A172 (cell line): ENCODE measurements at regions not wholly inside any gene's neighbourhood (a gene's known extent, or its start where the extent isn't known, plus 50 kb on each side); places are given as distances from the start of the nearest gene placed in this dataset.
"Not testable (repeated sequence)": the region's sequence is repeated elsewhere in the genome, so short reads cannot be mapped to it uniquely, and the experiment has no call there.

Source experiments
- DNase-seq: peaks from one replicate; pipeline ENCODE4 v3.0.0-alpha.2; 2015; ENCODE audit warnings: low spot score

DNA sequence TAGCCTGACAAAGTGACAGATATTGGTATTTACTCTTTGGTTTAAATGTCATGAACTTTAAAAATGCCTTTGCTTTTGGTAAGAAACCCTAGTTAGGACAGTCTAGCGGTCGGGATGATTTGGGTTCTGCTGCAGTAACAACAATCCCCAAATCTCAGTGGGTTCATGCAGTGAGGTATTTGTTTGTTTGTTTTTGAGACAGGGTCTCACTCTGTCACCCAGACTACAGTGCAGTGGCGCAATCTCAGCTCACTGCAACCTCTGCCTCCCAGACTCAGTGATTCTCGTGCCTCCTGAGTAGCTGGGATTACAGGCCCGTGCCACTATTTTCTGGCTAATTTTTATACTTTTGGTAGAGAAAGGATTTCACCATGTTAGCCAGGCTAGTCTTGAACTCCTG is 65.2 kb upstream of the EEF2KMT start:
- not testable (repeated sequence) for DNase-seq

DNA sequence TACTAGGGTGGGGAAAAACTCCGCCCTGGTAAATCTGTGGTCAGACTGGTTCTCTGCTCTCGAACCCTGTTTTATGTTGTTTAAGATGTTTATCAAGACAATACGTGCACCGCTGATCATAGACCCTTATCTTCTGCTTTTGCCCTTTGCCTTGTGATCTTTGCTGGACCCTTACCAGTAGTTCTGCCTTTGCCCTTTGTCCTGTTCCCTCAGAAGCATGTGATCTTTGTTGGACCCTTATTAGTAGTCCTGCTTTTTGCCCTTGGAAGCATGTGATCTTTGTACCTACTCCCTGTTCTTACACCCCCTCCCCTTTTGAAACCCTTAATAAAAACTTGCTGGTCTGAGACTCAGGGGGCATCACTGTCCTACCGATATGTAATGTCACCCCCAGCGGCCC is 64.3 kb upstream of the EEF2KMT start:
- DNase-seq, result not testable (repeated sequence)

DNA sequence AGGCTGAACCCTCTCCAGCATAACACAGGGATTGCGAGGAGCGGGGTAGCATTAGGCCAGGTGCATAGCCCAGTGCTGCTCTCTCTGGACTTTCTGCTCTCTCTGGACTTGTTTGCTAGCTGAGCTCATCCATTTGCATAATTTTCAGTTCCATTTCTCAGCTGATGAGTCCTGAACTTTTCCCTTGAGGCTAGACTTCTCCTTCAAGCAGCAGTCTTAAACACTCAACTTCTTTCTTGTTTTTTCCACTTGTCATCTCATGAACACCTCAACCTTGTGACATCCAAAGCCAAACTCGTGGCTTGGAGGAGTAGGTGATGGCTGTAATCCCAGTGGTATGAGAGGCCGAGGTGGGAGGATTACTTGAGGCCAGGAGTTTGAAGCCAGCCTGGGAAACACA is 62.4 kb upstream of the EEF2KMT start:
- not testable (repeated sequence) for DNase-seq

DNA sequence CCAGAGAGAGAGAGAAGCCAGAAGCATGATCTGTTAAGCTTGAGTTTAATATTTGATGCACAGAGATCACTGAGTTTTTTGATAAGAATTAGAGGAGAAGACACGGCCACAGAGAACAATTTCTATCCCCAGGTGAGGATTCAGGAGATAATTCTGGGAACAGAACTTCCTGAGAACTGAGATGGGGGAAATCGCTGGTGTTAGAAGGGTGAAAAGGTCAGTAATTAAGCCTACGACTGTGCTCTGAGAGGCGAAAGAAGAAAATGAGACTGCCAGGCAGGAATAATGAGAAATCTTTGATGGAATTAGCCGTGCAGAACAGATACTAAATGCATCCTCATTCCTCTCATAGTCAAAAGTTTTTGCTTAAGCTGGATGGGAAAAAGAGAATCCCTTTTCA is 61.9 kb upstream of the EEF2KMT start:
- DNase-seq, result not testable (repeated sequence)

DNA sequence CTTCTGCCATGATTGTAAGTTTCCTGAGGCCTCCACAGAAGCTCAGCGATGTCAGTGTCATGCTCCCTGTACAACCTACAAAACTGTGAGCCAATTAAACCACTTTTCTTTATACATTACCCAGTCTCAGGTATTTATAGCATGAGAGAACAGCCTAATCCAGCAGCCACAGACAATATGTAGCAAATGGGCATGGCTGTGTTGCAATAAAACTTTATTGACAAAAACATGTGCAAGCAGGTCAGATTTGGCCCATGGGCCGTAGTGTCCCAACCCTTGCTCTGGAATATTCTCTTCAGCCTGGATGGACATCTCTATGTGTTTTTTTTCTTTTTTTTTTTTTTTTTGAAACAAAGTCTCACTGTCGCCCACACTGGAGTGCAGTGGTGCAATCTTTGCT is 60.9 kb upstream of the EEF2KMT start:
- DNase-seq, result no peak

DNA sequence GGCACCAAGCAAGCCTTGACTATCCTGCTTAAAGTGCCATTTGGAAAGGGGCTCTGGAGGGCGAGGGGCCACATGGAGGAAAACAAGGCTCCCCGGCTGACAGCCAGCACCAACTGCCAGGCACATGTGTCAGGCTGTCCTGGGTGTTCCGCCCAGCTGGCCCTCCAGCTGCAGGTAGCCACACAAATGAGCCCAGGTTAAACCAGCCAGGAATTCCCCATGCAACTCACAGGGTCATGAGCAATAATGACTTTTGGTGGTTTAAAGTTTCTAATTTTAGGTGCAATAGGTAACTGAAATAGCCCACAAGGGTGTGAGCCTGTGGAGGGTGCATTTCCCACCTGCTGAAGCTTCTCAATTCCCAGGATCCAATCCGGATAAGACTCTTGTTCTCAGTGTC is 58.9 kb upstream of the EEF2KMT start:
- DNase-seq, result not testable (repeated sequence)

DNA sequence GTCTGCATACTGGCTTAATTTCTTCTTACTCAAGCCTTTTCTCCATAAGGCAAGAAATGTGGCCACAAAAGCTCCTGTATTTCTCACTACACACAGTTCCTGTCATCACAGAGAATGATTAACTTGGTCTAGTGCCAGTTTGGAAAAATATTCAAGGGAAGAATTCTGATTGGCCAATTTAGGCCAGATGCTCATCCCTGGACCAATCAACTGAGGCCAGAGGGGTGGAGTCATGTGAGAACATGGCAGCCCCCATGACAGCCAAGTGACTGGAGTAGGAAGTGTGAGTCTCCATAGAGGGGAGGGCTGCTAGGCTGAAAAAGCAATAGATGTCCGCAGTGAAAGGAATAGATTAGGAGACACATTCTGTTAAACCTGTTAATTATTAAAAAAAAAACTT is 56.4 kb upstream of the EEF2KMT start:
- not testable (repeated sequence) for DNase-seq

DNA sequence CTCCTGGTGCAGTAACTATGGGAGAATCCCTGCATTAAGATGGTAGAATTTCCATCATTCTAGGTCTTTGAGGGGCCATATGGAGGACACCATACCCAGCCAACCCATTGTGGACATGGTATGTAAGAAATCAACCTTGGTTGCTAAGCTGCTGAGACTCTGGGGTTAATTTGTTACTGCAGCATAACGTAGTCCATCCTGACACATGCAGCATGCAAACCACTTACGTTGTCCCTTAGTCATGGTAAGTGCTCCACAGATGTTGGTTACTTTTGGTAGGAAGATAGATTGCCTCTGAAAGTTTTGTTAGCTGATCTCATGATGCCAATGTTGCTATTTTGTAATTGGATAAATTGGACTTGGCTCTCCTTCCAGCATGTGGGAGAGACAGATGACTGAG is 53.8 kb upstream of the EEF2KMT start:
- not testable (repeated sequence) for DNase-seq
